HAP-1 (cell line): ENCODE measurements at regions not wholly inside any gene's neighbourhood (a gene's known extent, or its start where the extent isn't known, plus 50 kb on each side); places are given as distances from the start of the nearest gene placed in this dataset.

Source experiments
- DNase-seq, 2 experiments: peaks; one replicate each; pipeline ENCODE4 v3.0.0-alpha.2; 2016 to 2020; ENCODE audit warnings: low spot score in 2 of 2
- H3K27me3 ChIP-seq: fragments of 250-450 bp; sonication (Bioruptor Pico); 2 replicates; pipeline ENCODE4 v1.5.1; 2020; ENCODE audit warnings: low read depth, mild to moderate bottlenecking, moderate library complexity
- H3K36me3 ChIP-seq: fragments of 250-450 bp; sonication (Bioruptor Pico); replicated peaks from 2 replicates; pipeline ENCODE4 v1.5.1; 2020; ENCODE audit warnings: mild to moderate bottlenecking
- H3K4me1 ChIP-seq: fragments of 250-450 bp; sonication (Bioruptor Pico); 2 replicates; pipeline ENCODE4 v1.5.1; 2020; ENCODE audit warnings: mild to moderate bottlenecking
- H3K4me3 ChIP-seq: fragments of 250-450 bp; sonication (Bioruptor Pico); 2 replicates; pipeline ENCODE4 v1.5.1; 2020; ENCODE audit warnings: mild to moderate bottlenecking, moderate library complexity
- H3K9me3 ChIP-seq: fragments of 250-450 bp; sonication (Bioruptor Pico); 2 replicates; pipeline ENCODE4 v1.5.1; 2020; ENCODE audit warnings: mild to moderate bottlenecking, moderate library complexity
- in situ Hi-C: fragments of 300-500 bp; cut with MboI; formaldehyde crosslinking; loops from 3 replicates; pipeline ENCODE4 v1.14.3; 2020; ENCODE audit warnings: low sequenced_read_pairs, inconsistent platforms, mixed read lengths

GRCh38 chr1:42013881-42014470 lies 95.3 kb upstream of the HIVEP3 start:
- in situ Hi-C loops = no loop called here
- H3K4me1 ChIP-seq = no peaks in the 10 kb centered on the region
- no peak for DNase-seq

GRCh38 chr1:42012852-42013251 lies 94.1 kb upstream of the HIVEP3 start:
- H3K27me3 ChIP-seq = peaks cover 6% of the 10 kb centered on the region; the same call in 1 of the 2 replicates
- H3K36me3 ChIP-seq = no peaks in the 10 kb centered on the region
- DNase-seq = no peak
- no peaks in the 10 kb centered on the region for H3K9me3 ChIP-seq
- in situ Hi-C loops = no loop called here
- no peaks in the 10 kb centered on the region for H3K4me1 ChIP-seq
- H3K4me3 ChIP-seq = no peak overlapping the region

More at GRCh38 chr1:42013881-42014470, 95.3 kb upstream of the HIVEP3 start:
- Histone ChIP-seq H3K9me3 (no peaks in the 10 kb centered on the region), H3K4me3 (no peak overlapping the region), H3K27me3 (peaks cover 6% of the 10 kb centered on the region; the same call in 1 of the 2 replicates), H3K36me3 (no peaks in the 10 kb centered on the region)

GRCh38 chr1:42010381-42010780 lies 91.7 kb upstream of the HIVEP3 start:
- Histone ChIP-seq H3K4me3 (no peak overlapping the region), H3K27me3 (peaks cover 8% of the 10 kb centered on the region; the same call in 1 of the 2 replicates), H3K36me3 (no peaks in the 10 kb centered on the region), H3K9me3 (no peaks in the 10 kb centered on the region), H3K4me1 (no peaks in the 10 kb centered on the region)
- in situ Hi-C loops = no loop called here
- DNase-seq = no peak

- in situ Hi-C loops = no loop called here
These were observed 89.5 kb upstream of the HIVEP3 start for GRCh38 chr1:42008264-42008663.

GRCh38 chr1:42006836-42007235 lies 88.1 kb upstream of the HIVEP3 start:
- no peaks in the 10 kb centered on the region for H3K9me3 ChIP-seq
- H3K4me1 ChIP-seq = no peaks in the 10 kb centered on the region
- H3K27me3 ChIP-seq = peaks cover 8% of the 10 kb centered on the region; the same call in 1 of the 2 replicates
- no peak overlapping the region for H3K4me3 ChIP-seq
- no peaks in the 10 kb centered on the region for H3K36me3 ChIP-seq
- DNase-seq = no peak
- in situ Hi-C loops = no loop called here

More at GRCh38 chr1:42008264-42008663, 89.5 kb upstream of the HIVEP3 start:
- no peak for DNase-seq
- Histone ChIP-seq H3K36me3 (no peaks in the 10 kb centered on the region), H3K27me3 (peaks cover 8% of the 10 kb centered on the region; the same call in 1 of the 2 replicates), H3K4me1 (no peaks in the 10 kb centered on the region), H3K9me3 (no peaks in the 10 kb centered on the region), H3K4me3 (no peak overlapping the region)

- Histone ChIP-seq H3K36me3 (no peaks in the 10 kb centered on the region), H3K9me3 (no peaks in the 10 kb centered on the region)
- in situ Hi-C loops = no loop called here
These were observed 87.4 kb upstream of the HIVEP3 start for GRCh38 chr1:42006093-42006492.

GRCh38 chr1:42005530-42005929 lies 86.8 kb upstream of the HIVEP3 start:
- Histone ChIP-seq H3K9me3 (no peaks in the 10 kb centered on the region), H3K36me3 (no peaks in the 10 kb centered on the region), H3K4me1 (no peaks in the 10 kb centered on the region), H3K27me3 (peaks cover 8% of the 10 kb centered on the region; the same call in 1 of the 2 replicates), H3K4me3 (no peak overlapping the region)
- no peak for DNase-seq
- in situ Hi-C loops = no loop called here

More at GRCh38 chr1:42006093-42006492, 87.4 kb upstream of the HIVEP3 start:
- Histone ChIP-seq H3K27me3 (peaks cover 8% of the 10 kb centered on the region; the same call in 1 of the 2 replicates), H3K4me3 (no peak overlapping the region), H3K4me1 (no peaks in the 10 kb centered on the region)
- DNase-seq = no peak

GRCh38 chr1:42004860-42005259 lies 86.1 kb upstream of the HIVEP3 start:
- in situ Hi-C loops = no loop called here
- Histone ChIP-seq H3K4me1 (no peaks in the 10 kb centered on the region), H3K36me3 (no peaks in the 10 kb centered on the region), H3K9me3 (no peaks in the 10 kb centered on the region), H3K27me3 (0 out of 2 replicates have a peak, but pooled peaks cover 5% of the 10 kb centered on the region), H3K4me3 (no peak overlapping the region)
- no peak for DNase-seq

- Histone ChIP-seq H3K4me3 (no peak overlapping the region), H3K27me3 (0 out of 2 replicates have a peak, but pooled peaks cover 2% of the 10 kb centered on the region), H3K9me3 (no peaks in the 10 kb centered on the region), H3K36me3 (no peaks in the 10 kb centered on the region), H3K4me1 (no peaks in the 10 kb centered on the region)
- in situ Hi-C loops = no loop called here
- DNase-seq = no peak
These were observed 85.6 kb upstream of the HIVEP3 start for GRCh38 chr1:42004322-42004721.

GRCh38 chr1:42003433-42003832 lies 84.7 kb upstream of the HIVEP3 start:
- H3K27me3 ChIP-seq = 0 out of 2 replicates have a peak, but pooled peaks cover 2% of the 10 kb centered on the region
- H3K4me3 ChIP-seq = no peak overlapping the region
- no peaks in the 10 kb centered on the region for H3K4me1 ChIP-seq
- in situ Hi-C loops = no loop called here
- no peaks in the 10 kb centered on the region for H3K36me3 ChIP-seq
- no peaks in the 10 kb centered on the region for H3K9me3 ChIP-seq
- DNase-seq = no peak

GRCh38 chr1:42002220-42002619 lies 83.5 kb upstream of the HIVEP3 start:
- Histone ChIP-seq H3K9me3 (no peaks in the 10 kb centered on the region), H3K27me3 (0 out of 2 replicates have a peak, but pooled peaks cover 2% of the 10 kb centered on the region), H3K4me3 (no peak overlapping the region), H3K36me3 (no peaks in the 10 kb centered on the region), H3K4me1 (no peaks in the 10 kb centered on the region)
- in situ Hi-C loops = no loop called here
- DNase-seq = no peak

GRCh38 chr1:42000766-42001165 lies 82.0 kb upstream of the HIVEP3 start:
- Histone ChIP-seq H3K27me3 (0 out of 2 replicates have a peak, but pooled peaks cover under 1% of the 10 kb centered on the region), H3K4me1 (no peaks in the 10 kb centered on the region), H3K9me3 (no peaks in the 10 kb centered on the region), H3K36me3 (no peaks in the 10 kb centered on the region), H3K4me3 (no peak overlapping the region)
- in situ Hi-C loops = no loop called here
- no peak for DNase-seq

- no peak overlapping the region for H3K4me3 ChIP-seq
- no peaks in the 10 kb centered on the region for H3K4me1 ChIP-seq
- in situ Hi-C loops = no loop called here
- H3K36me3 ChIP-seq = no peaks in the 10 kb centered on the region
- no peaks in the 10 kb centered on the region for H3K27me3 ChIP-seq
- no peak for DNase-seq
- H3K9me3 ChIP-seq = no peaks in the 10 kb centered on the region
These were observed 81.2 kb upstream of the HIVEP3 start for GRCh38 chr1:41999884-42000283.

GRCh38 chr1:41998250-41998649 lies 79.5 kb upstream of the HIVEP3 start:
- DNase-seq = no peak
- Histone ChIP-seq H3K9me3 (no peaks in the 10 kb centered on the region), H3K4me3 (no peak overlapping the region), H3K4me1 (no peaks in the 10 kb centered on the region), H3K27me3 (no peaks in the 10 kb centered on the region), H3K36me3 (no peaks in the 10 kb centered on the region)
- in situ Hi-C loops = no loop called here
